SK-N-SH (cell line): ENCODE measurements at regions not wholly inside any gene's neighbourhood (a gene's known extent, or its start where the extent isn't known, plus 50 kb on each side); places are given as distances from the start of the nearest gene placed in this dataset.

Experiments
- CTCF ChIP-seq: fragments of 200-600 bp; sonication (generic); IDR thresholded peaks from 2 replicates; pipeline ENCODE4 v1.6.1; 2017; ENCODE audit warnings: antibody characterized with exemption, mild to moderate bottlenecking, moderate library complexity
- POLR2AphosphoS5 ChIP-seq: IDR thresholded peaks from 2 replicates; pipeline ENCODE4 v1.6.1; 2012; ENCODE audit warnings: low read depth, low read length
- TAF1 ChIP-seq: IDR thresholded peaks from 2 replicates; pipeline ENCODE4 v1.6.1; 2012; ENCODE audit warnings: low read depth, mild to moderate bottlenecking, low read length, moderate library complexity, borderline replicate concordance
- TCF12 ChIP-seq: IDR thresholded peaks from 2 replicates; pipeline ENCODE4 v1.4.0; 2012
- TF ChIP-seq, protein P1 (sequence below): IDR thresholded peaks from 2 replicates; pipeline ENCODE4 v1.6.1; 2012; ENCODE audit warnings: mild to moderate bottlenecking, low read depth, low read length, moderate library complexity

DNA sequence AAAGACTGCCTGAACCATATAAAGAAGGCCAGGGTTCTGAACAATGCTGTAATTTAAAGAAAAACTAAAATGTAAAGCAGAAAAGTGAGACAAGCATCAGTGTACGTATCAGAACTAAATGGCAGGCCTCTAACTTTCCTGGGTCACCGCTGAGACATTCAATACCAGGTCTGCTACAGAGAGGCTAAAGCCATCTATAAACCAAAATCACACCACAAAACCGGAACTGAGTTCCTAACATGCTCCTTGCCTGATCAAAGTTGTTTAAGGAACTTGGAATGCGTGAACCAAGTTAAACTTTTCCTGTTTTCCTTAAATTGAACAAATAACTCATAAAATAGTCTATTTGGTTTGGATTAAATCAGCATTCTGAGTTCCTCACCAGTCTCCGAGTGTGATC lies 55.3 kb upstream of the TECRL start:
- no peak for TF ChIP-seq CTCF
- no peak for TF ChIP-seq TAF1
- no peak for TF ChIP-seq POLR2AphosphoS5
- TF ChIP-seq, protein P1, sequence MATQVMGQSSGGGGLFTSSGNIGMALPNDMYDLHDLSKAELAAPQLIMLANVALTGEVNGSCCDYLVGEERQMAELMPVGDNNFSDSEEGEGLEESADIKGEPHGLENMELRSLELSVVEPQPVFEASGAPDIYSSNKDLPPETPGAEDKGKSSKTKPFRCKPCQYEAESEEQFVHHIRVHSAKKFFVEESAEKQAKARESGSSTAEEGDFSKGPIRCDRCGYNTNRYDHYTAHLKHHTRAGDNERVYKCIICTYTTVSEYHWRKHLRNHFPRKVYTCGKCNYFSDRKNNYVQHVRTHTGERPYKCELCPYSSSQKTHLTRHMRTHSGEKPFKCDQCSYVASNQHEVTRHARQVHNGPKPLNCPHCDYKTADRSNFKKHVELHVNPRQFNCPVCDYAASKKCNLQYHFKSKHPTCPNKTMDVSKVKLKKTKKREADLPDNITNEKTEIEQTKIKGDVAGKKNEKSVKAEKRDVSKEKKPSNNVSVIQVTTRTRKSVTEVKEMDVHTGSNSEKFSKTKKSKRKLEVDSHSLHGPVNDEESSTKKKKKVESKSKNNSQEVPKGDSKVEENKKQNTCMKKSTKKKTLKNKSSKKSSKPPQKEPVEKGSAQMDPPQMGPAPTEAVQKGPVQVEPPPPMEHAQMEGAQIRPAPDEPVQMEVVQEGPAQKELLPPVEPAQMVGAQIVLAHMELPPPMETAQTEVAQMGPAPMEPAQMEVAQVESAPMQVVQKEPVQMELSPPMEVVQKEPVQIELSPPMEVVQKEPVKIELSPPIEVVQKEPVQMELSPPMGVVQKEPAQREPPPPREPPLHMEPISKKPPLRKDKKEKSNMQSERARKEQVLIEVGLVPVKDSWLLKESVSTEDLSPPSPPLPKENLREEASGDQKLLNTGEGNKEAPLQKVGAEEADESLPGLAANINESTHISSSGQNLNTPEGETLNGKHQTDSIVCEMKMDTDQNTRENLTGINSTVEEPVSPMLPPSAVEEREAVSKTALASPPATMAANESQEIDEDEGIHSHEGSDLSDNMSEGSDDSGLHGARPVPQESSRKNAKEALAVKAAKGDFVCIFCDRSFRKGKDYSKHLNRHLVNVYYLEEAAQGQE = no peak
- no peak for TF ChIP-seq TCF12
